IMR-90 (cell line): ENCODE measurements at regions not wholly inside any gene's neighbourhood (a gene's known extent, or its start where the extent isn't known, plus 50 kb on each side); places are given as distances from the start of the nearest gene placed in this dataset.

Source experiments
- ATAC-seq: fragments of 200-7000 bp; cut with Tn5 transposase; 2 replicates; pipeline ENCODE4 v1.9.1; 2020; ENCODE audit warnings: low read depth, mild to moderate bottlenecking, moderate library complexity
- BruUV-seq: library from RNA; stranded (reverse); fragments of 400-500 nt; replicated peaks from 2 replicates; lab custom pipeline; 2021; lab: Mats Ljungman, UMichigan
- CTCF ChIA-PET: fragments of 300-600 bp; formaldehyde crosslinking; extraction: SDS; loops from one replicate; lab custom pipeline; 2021; ENCODE audit warnings: antibody characterized with exemption; lab: Yijun Ruan, JAX
- POLR2A ChIA-PET: fragments of 300-600 bp; sonication (Branson Sonifier 250); formaldehyde crosslinking; loops from one replicate; lab custom pipeline; 2022; ENCODE audit warnings: antibody characterized with exemption; ENCODE audit not compliant: unreplicated experiment; lab: Charles Lee
- DNase-seq: peaks from one replicate; pipeline ENCODE4 v3.0.0; 2013
- H2AFZ ChIP-seq: replicated peaks from 2 replicates; pipeline ENCODE3; 2013; ENCODE audit warnings: low read length, mild to moderate bottlenecking; ENCODE audit not compliant: poor library complexity
- H2AK5ac ChIP-seq: 2 replicates; pipeline ENCODE4 v1.6.1; 2013; ENCODE audit warnings: low read depth, low read length, inconsistent platforms
- H2AK9ac ChIP-seq: replicated peaks from 2 replicates; pipeline ENCODE3; 2013; ENCODE audit warnings: mild to moderate bottlenecking, low read depth, low read length, moderate library complexity; ENCODE audit not compliant: poor library complexity
- H2BK120ac ChIP-seq: 2 replicates; pipeline ENCODE4 v1.6.1; 2013; ENCODE audit warnings: low read depth, low read length, inconsistent platforms
- H2BK15ac ChIP-seq: 3 replicates; pipeline ENCODE4 v1.6.1; 2013; ENCODE audit warnings: low read depth, low read length, inconsistent platforms
- H2BK20ac ChIP-seq: 2 replicates; pipeline ENCODE4 v1.6.1; 2013; ENCODE audit warnings: low read depth, mild to moderate bottlenecking, inconsistent platforms, low read length, moderate library complexity
- H2BK5ac ChIP-seq: 2 replicates; pipeline ENCODE4 v1.6.1; 2013; ENCODE audit warnings: mild to moderate bottlenecking, low read depth, low read length, inconsistent platforms; ENCODE audit not compliant: poor library complexity, severe bottlenecking
- H3K14ac ChIP-seq: replicated peaks from 2 replicates; pipeline ENCODE4 v1.6.1; 2013; ENCODE audit warnings: low read depth, low read length, inconsistent platforms
- H3K18ac ChIP-seq: 2 replicates; pipeline ENCODE4 v1.6.1; 2013; ENCODE audit warnings: low read depth, low read length, control low read depth
- H3K23ac ChIP-seq: 2 replicates; pipeline ENCODE4 v1.6.1; 2013; ENCODE audit warnings: low read depth, low read length, inconsistent platforms
- H3K27ac ChIP-seq: 2 replicates; pipeline ENCODE4 v1.5.1; 2013; ENCODE audit warnings: mild to moderate bottlenecking, control low read depth, low read length; ENCODE audit not compliant: insufficient read depth
- H3K27me3 ChIP-seq: 2 replicates; pipeline ENCODE4 v1.6.1; 2013; ENCODE audit warnings: low read length; ENCODE audit not compliant: control insufficient read depth, insufficient read depth
- H3K36me3 ChIP-seq: 2 replicates; pipeline ENCODE4 v1.6.1; 2013; ENCODE audit warnings: low read length, mixed read lengths; ENCODE audit not compliant: control insufficient read depth, insufficient read depth
- H3K4ac ChIP-seq: 2 replicates; pipeline ENCODE4 v1.6.1; 2013; ENCODE audit warnings: low read depth, low read length, inconsistent platforms
- H3K4me1 ChIP-seq: 2 replicates; pipeline ENCODE4 v1.6.1; 2013; ENCODE audit warnings: low read length, mixed read lengths; ENCODE audit not compliant: control insufficient read depth, insufficient read depth
- H3K4me2 ChIP-seq: 2 replicates; pipeline ENCODE4 v1.6.1; 2013; ENCODE audit warnings: low read depth, mild to moderate bottlenecking, control low read depth, low read length, moderate library complexity
- H3K4me3 ChIP-seq: 2 replicates; pipeline ENCODE4 v1.5.1; 2013; ENCODE audit warnings: low read depth, mild to moderate bottlenecking, control low read depth, low read length, moderate library complexity; ENCODE audit not compliant: insufficient read depth
- H3K56ac ChIP-seq: 2 replicates; pipeline ENCODE4 v1.6.1; 2013; ENCODE audit warnings: low read length, inconsistent platforms; ENCODE audit not compliant: insufficient read depth; ENCODE audit errors: extremely low read depth
- H3K79me1 ChIP-seq, 2 experiments: 2 replicates each; pipeline ENCODE4 v1.6.1; 2013; ENCODE audit warnings: low read length in 2 of 2, inconsistent platforms in 1 of 2, low read depth in 1 of 2
- H3K9ac ChIP-seq: 2 replicates; pipeline ENCODE4 v1.6.1; 2013; ENCODE audit warnings: low read depth, low read length, control low read depth
- H3K9me1 ChIP-seq: 2 replicates; pipeline ENCODE4 v1.6.1; 2013; ENCODE audit warnings: low read length, inconsistent platforms; ENCODE audit not compliant: insufficient read depth
- H3K9me3 ChIP-seq: 2 replicates; pipeline ENCODE4 v1.6.1; 2013; ENCODE audit warnings: low read length; ENCODE audit not compliant: control insufficient read depth, insufficient read depth
- H4K20me1 ChIP-seq: 2 replicates; pipeline ENCODE4 v1.6.1; 2013; ENCODE audit warnings: low read length, inconsistent platforms; ENCODE audit not compliant: insufficient read depth
- H4K5ac ChIP-seq: 2 replicates; pipeline ENCODE4 v1.6.1; 2013; ENCODE audit warnings: mild to moderate bottlenecking, low read depth, low read length, control low read depth
- H4K8ac ChIP-seq, 2 experiments: 2 replicates each; pipeline ENCODE4 v1.6.1; 2013; ENCODE audit warnings: low read depth in 2 of 2, low read length in 2 of 2, control low read depth in 1 of 2, inconsistent platforms in 1 of 2
- H4K91ac ChIP-seq: 2 replicates; pipeline ENCODE4 v1.6.1; 2013; ENCODE audit warnings: low read depth, low read length, inconsistent platforms; ENCODE audit not compliant: insufficient read depth
- BHLHE40 ChIP-seq: fragments of 150-350 bp; IDR thresholded peaks from 2 replicates; pipeline ENCODE4 v1.6.1; 2016; ENCODE audit warnings: mild to moderate bottlenecking, low read depth, low read length
- CEBPB ChIP-seq: IDR thresholded peaks from 2 replicates; pipeline ENCODE4 v1.6.1; 2012; ENCODE audit warnings: low read depth, low read length, improper control_type of control experiment
- CHD1 ChIP-seq: IDR thresholded peaks from 2 replicates; pipeline ENCODE4 v1.6.1; 2012; ENCODE audit warnings: low read depth, low read length, improper control_type of control experiment
- FOS ChIP-seq: fragments of 150-350 bp; IDR thresholded peaks from 2 replicates; pipeline ENCODE4 v1.6.1; 2016; ENCODE audit warnings: low read depth, low read length
- MAFK ChIP-seq: IDR thresholded peaks from 2 replicates; pipeline ENCODE4 v1.6.1; 2012; ENCODE audit warnings: low read depth, low read length, improper control_type of control experiment
- MAZ ChIP-seq: IDR thresholded peaks from 2 replicates; pipeline ENCODE4 v1.6.1; 2012; ENCODE audit warnings: low read depth, mild to moderate bottlenecking, low read length, improper control_type of control experiment, moderate library complexity, borderline replicate concordance
- MXI1 ChIP-seq: IDR thresholded peaks from 2 replicates; pipeline ENCODE4 v1.6.1; 2012; ENCODE audit warnings: low read depth, mild to moderate bottlenecking, low read length, moderate library complexity, borderline replicate concordance
- NFE2L2 ChIP-seq: fragments of 150-350 bp; IDR thresholded peaks from 2 replicates; pipeline ENCODE4 v1.6.1; 2016; ENCODE audit warnings: low read depth, mild to moderate bottlenecking, low read length
- POLR2A ChIP-seq: IDR thresholded peaks from 2 replicates; pipeline ENCODE4 v1.6.1; 2012; ENCODE audit warnings: mild to moderate bottlenecking, low read depth, low read length
- RAD21 ChIP-seq: IDR thresholded peaks from 2 replicates; pipeline ENCODE4 v1.6.1; 2012; ENCODE audit warnings: low read length, improper control_type of control experiment
- RCOR1 ChIP-seq: IDR thresholded peaks from 2 replicates; pipeline ENCODE4 v1.6.1; 2012; ENCODE audit warnings: mild to moderate bottlenecking, low read length, improper control_type of control experiment; ENCODE audit not compliant: insufficient replicate concordance
- RFX5 ChIP-seq: IDR thresholded peaks from 2 replicates; pipeline ENCODE4 v1.8.0; 2012; ENCODE audit warnings: low read depth, mild to moderate bottlenecking, low read length, moderate library complexity
- SMC3 ChIP-seq: fragments of 150-350 bp; IDR thresholded peaks from 2 replicates; pipeline ENCODE4 v1.6.1; 2016; ENCODE audit warnings: low read depth, mild to moderate bottlenecking, antibody characterized with exemption, low read length, moderate library complexity
- WGBS, 2 experiments: methylation state at CpG; one replicate each; pipeline versions ENCODE4 v1.1.5 to v1.1.7; 2013; ENCODE audit warnings: missing lambda C conversion rate in 2 of 2; ENCODE audit not compliant: insufficient read length in 1 of 2; ENCODE audit errors: extremely low coverage in 2 of 2; 5-methylcytosine and 5-hydroxymethylcytosine counted together
- dilution Hi-C: fragments of 300-500 bp; cut with HindIII; formaldehyde crosslinking; loops from one replicate; pipeline ENCODE4 v1.14.3; 2018; ENCODE audit warnings: low sequenced_read_pairs; ENCODE audit not compliant: unreplicated experiment
- in situ Hi-C: fragments of 300-500 bp; cut with MboI; formaldehyde crosslinking; loops from 3 replicates; pipeline ENCODE4 v1.14.3; 2019; ENCODE audit warnings: low sequenced_read_pairs, inconsistent platforms, mixed read lengths
- intact Hi-C: fragments of 100-400 bp; cut with micrococcal nuclease; formaldehyde crosslinking; loops from 2 replicates; pipeline ENCODE4 v1.10.0; 2022
- TF ChIP-seq, protein P1 (sequence below): fragments of 150-350 bp; IDR thresholded peaks from 2 replicates; pipeline ENCODE4 v1.6.1; 2017; ENCODE audit warnings: mild to moderate bottlenecking, antibody characterized with exemption, low read length, low read depth
- TF ChIP-seq, protein P2 (sequence below): conservative IDR thresholded peaks from 2 replicates; pipeline ENCODE4 v1.5.1; 2012; ENCODE audit warnings: mild to moderate bottlenecking, low read depth, low read length, improper control_type of control experiment
- TF ChIP-seq, protein P3 (sequence below): fragments of 150-350 bp; IDR thresholded peaks from 2 replicates; pipeline ENCODE4 v1.6.1; 2016; ENCODE audit warnings: low read depth, mild to moderate bottlenecking, low read length, moderate library complexity, borderline replicate concordance

DNA sequence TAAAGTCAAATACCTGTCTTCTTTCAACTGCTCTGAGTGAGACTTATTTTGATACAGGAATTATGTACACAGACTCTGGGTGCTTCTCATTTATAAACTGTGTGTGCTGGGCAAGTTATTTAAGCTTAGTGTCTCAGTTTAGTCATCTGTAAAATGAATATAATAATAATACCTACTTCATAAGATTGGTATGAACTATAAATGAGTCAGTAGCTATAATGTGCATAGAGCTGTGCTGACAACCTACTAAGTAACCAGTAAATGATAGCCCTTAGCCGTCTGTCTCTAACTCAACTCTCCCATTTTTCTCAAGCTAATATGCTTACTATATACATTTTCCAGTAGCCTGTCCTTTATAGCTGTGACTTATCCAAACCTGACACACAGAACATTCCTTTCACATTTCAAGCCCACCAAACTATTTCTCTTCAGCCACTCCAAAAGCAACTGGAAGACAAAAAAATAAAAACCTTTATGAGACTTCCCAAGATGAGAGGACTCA lies 319.8 kb downstream of the ETAA1 start:
- Histone ChIP-seq H2AK9ac (no peak overlapping the region), H3K18ac (no peak overlapping the region), H4K8ac (no peak overlapping the region), H2AK5ac (no peak overlapping the region), H3K9me3 (no peaks in the 10 kb centered on the region; the same call in 1 of the 2 replicates), H3K79me1 (no peaks in the 10 kb centered on the region), H4K5ac (no peak overlapping the region), H3K9me1 (no peaks in the 10 kb centered on the region), H2BK5ac (no peak overlapping the region), H2AFZ (no peak overlapping the region), H3K14ac (no peak overlapping the region), H3K9ac (no peak overlapping the region), H4K20me1 (no peaks in the 10 kb centered on the region), H3K27me3 (no peaks in the 10 kb centered on the region), H3K4me1 (no peaks in the 10 kb centered on the region), H2BK15ac (no peak overlapping the region), H3K23ac (no peak overlapping the region), H3K56ac (no peak overlapping the region), H3K4ac (no peak overlapping the region), H3K4me3 (no peak overlapping the region), H4K91ac (no peak overlapping the region), H3K27ac (no peak overlapping the region), H2BK20ac (no peak overlapping the region), H2BK120ac (no peak overlapping the region), H3K4me2 (no peak overlapping the region), H3K36me3 (no peaks in the 10 kb centered on the region)
- in situ Hi-C loops: no loop called here
- no TSS peak for BruUV-seq
- intact Hi-C loops: no loop called here
- ATAC-seq (no peak), DNase-seq (peak; percentile 32)
- POLR2A ChIA-PET: no interaction called here
- CTCF ChIA-PET: interaction anchor here (1.0 kb wide), 1 partner anchor 16 kb away, joined by 3 read pairs; no protein-coding TSS in a partner anchor
- TF ChIP-seq MAZ (no peak), CHD1 (no peak), SMC3 (no peak), NFE2L2 (no peak), RAD21 (no peak), FOS (no peak), CEBPB (no peak), RCOR1 (no peak), MXI1 (no peak), BHLHE40 (no peak), POLR2A (no peak), MAFK (no peak), RFX5 (no peak)
- TF ChIP-seq, protein P1, sequence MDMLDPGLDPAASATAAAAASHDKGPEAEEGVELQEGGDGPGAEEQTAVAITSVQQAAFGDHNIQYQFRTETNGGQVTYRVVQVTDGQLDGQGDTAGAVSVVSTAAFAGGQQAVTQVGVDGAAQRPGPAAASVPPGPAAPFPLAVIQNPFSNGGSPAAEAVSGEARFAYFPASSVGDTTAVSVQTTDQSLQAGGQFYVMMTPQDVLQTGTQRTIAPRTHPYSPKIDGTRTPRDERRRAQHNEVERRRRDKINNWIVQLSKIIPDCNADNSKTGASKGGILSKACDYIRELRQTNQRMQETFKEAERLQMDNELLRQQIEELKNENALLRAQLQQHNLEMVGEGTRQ: no peak
- TF ChIP-seq, protein P2, sequence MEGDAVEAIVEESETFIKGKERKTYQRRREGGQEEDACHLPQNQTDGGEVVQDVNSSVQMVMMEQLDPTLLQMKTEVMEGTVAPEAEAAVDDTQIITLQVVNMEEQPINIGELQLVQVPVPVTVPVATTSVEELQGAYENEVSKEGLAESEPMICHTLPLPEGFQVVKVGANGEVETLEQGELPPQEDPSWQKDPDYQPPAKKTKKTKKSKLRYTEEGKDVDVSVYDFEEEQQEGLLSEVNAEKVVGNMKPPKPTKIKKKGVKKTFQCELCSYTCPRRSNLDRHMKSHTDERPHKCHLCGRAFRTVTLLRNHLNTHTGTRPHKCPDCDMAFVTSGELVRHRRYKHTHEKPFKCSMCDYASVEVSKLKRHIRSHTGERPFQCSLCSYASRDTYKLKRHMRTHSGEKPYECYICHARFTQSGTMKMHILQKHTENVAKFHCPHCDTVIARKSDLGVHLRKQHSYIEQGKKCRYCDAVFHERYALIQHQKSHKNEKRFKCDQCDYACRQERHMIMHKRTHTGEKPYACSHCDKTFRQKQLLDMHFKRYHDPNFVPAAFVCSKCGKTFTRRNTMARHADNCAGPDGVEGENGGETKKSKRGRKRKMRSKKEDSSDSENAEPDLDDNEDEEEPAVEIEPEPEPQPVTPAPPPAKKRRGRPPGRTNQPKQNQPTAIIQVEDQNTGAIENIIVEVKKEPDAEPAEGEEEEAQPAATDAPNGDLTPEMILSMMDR: no peak
- TF ChIP-seq, protein P3, sequence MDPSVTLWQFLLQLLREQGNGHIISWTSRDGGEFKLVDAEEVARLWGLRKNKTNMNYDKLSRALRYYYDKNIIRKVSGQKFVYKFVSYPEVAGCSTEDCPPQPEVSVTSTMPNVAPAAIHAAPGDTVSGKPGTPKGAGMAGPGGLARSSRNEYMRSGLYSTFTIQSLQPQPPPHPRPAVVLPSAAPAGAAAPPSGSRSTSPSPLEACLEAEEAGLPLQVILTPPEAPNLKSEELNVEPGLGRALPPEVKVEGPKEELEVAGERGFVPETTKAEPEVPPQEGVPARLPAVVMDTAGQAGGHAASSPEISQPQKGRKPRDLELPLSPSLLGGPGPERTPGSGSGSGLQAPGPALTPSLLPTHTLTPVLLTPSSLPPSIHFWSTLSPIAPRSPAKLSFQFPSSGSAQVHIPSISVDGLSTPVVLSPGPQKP: no peak
- WGBS, 2 experiments: 0% methylated on average over 1 of the region's 1 CpG; no CpG with 5 or more reads in 1 of the 2 experiments
- dilution Hi-C loops: no loop called here
